Right ventricle myocardium superior (tissue), 1 donor: ENCODE measurements at regions not wholly inside any gene's neighbourhood (a gene's known extent, or its start where the extent isn't known, plus 50 kb on each side); places are given as distances from the start of the nearest gene placed in this dataset.

Experiments used
- ATAC-seq: fragments of 200-7000 bp; cut with Tn5 transposase; one replicate; pipeline ENCODE4 v1.9.1; 2020; ENCODE audit warnings: mild to moderate bottlenecking; ENCODE audit not compliant: poor library complexity
- DNase-seq: peaks from one replicate; pipeline ENCODE4 v3.0.0-alpha.2; 2020
- intact Hi-C: fragments of 100-400 bp; cut with DNase I; formaldehyde crosslinking; loops from one replicate; pipeline ENCODE4 v1.11.2; 2022
- donor health status: DM: no; HTN: yes; CAD: no; lungs with severe emphysema.

- DNase-seq, result no peak
- no peak for ATAC-seq
- intact Hi-C loops, result loop anchor here (10.0 kb wide), 1 partner anchor 90 kb away; no protein-coding TSS in a partner anchor
Observed at GRCh38 chr3:72244396-72244795, 459.4 kb upstream of the PROK2 start.

- DNase-seq, result no peak
- intact Hi-C loops, result loop anchor here (10.0 kb wide), 1 partner anchor 88 kb away; no protein-coding TSS in a partner anchor
- no peak for ATAC-seq
Observed at GRCh38 chr3:72242326-72242725, 457.4 kb upstream of the PROK2 start.

DNA sequence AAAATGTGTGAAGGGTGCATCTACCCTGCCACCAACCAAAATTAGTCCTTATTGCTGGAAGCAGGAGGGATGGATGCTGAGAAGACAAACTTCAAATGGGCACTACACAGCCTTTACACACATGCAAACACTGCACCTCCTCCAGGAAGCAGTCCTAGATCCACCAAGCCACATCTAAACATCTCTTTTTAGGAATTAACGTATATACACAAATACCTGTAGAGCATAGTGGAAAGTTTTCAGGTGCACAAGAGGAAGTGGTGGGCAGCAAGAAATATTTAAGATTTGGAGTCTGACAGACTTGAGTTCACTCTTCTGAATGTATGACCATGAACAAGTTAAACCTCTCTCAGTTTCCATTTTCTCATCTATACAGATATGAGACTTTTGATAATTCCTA is 456.6 kb upstream of the PROK2 start:
- intact Hi-C loops, result loop anchor here (10.0 kb wide), 1 partner anchor 87 kb away; no protein-coding TSS in a partner anchor
- DNase-seq, result no peak
- no peak for ATAC-seq

DNA sequence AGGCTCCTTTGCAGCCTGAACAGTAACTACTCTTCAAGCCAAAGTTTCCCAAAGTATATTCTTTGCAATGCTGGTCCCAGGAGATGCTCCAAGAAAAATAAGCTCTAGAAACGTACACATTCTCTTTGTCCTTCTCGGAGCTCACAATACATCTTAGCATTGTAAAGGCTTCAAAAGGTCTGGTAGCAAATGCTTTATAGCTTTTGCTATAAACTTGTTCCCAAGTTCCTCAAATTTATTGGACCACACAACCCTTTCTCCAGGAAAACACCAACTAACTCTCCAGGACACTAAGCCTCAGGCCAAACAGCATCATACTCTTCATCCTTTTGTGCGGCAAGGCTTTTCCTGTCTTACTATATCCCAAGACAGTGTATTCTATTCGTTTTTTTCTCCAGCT is 455.6 kb upstream of the PROK2 start:
- ATAC-seq (no peak), DNase-seq (no peak)
- intact Hi-C loops, result loop anchor here (10.0 kb wide), 1 partner anchor 86 kb away; no protein-coding TSS in a partner anchor

GRCh38 chr3:72238801-72239200 is 453.9 kb upstream of the PROK2 start:
- no peak for ATAC-seq
- DNase-seq, result no peak
- intact Hi-C loops, result no loop called here

GRCh38 chr3:72238010-72238691 is 453.2 kb upstream of the PROK2 start:
- intact Hi-C loops, result no loop called here
- ATAC-seq (no peak), DNase-seq (no peak)

DNA sequence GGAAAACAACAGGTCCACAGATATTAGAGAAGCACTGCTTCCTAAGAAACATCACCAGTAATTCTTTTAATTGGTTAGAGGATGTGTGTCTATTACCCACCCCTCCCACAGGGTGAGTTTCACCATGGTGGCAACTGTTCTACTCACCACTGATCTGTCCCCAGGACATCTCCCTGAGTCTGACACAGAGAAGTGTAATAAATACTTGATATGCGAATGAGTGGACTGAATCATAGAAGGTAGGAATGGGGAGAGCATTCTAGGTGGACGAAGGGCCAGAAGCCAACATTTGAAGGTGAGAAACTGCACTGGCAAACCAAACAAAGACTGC is 452.7 kb upstream of the PROK2 start:
- intact Hi-C loops, result no loop called here
- ATAC-seq, result no peak
- DNase-seq, result no peak

DNA sequence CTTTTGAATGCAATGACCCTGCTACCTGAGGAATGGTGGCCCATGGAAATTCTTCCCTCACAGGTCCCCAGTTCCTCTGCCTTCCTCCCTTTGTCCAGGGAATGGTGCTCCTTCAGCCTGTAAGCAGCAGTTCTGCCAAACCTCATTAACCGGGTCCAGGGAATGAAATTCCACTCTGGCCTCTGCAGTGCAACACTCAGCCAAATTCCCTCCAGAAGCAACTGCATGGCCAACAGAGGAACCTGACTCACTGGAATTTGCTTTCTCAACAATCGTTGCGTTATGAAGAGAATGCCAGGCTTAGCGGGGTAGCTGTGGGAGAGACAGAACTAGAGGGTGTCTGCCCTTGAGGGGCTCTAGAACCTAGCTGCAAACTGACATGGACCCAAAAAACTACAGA is 449.4 kb upstream of the PROK2 start:
- intact Hi-C loops, result no loop called here
- peak; percentile 88 for ATAC-seq
- DNase-seq, result no peak

DNA sequence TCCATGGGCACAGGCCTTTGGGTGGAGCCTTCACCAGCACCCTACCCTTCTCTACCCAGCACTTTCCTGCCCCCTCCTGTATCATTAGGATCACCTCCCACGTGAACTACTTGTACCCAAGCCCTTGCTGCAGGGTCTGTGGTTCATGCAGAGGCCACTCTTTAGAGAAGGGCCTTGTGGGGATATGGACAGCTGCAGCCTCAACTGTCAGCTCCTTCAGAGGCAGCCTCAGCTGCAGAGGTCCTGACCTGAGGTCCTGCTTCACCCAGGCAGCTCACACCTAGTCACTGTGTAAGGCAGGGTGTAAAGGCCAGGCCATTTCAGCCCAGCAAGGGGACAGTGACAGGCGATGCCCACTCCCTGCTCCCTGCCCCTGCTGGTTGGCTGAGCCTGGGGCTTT is 448.6 kb upstream of the PROK2 start:
- DNase-seq, result no peak
- no peak for ATAC-seq
- intact Hi-C loops, result no loop called here

DNA sequence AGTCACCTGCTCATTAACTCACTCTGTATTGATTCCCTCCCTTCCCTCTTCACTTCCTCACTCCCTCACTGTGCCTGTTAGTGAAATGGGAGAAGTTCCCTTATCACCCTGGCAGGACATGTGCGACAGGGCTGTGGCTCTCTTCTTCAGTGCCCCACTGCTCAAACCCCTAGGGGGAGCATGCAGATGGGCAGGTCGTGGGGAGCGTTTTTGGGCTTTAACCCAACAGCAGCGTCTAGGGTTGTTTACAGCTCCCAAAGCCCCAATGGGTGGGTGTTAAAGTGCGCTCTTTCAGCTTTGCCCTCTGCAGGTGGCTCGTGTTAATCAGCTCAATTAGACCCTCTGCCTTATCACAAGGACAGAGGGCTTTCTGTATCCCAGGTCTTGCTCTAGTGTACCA is 447.8 kb upstream of the PROK2 start:
- no peak for ATAC-seq
- intact Hi-C loops, result no loop called here

GRCh38 chr3:72232331-72232730 is 447.4 kb upstream of the PROK2 start:
- ATAC-seq (no peak), DNase-seq (no peak)
- intact Hi-C loops, result no loop called here

More for the DNA sequence above, 447.8 kb upstream of the PROK2 start:
- no peak for DNase-seq

DNA sequence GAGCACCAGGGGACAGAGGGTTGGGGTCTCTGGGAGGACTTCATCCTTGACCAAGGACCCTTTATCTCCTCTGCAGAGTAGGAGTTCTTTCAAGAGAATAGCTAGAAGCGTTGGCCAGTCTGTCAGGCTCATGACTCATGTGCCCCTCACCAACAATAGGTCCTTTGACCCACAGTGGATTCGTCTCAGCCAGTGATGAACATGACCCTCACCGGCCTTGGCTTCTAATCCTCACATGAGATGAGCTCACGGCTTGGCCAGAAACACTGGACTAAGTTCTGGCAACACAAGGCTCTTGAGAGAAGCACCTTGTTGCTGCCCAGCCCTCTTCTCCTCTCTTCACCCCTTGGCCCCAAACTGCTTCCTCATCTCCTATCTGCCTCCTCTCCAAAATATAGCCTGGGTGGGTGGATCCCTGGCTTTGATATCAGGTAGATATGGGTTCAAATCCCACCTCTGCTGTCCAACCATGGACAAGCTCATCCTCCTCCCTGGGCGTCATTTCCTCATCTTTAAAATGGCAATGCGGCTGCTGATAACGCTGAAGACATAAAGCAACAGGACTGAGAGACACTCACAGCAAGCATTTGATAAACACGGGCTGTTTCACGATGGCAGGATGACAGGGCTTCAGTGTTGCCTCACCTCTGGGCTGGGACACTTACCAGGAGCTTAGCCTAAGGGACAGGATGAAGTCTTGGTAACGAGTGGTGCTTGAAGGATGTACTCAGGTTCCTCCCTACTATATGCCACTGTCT is 446.7 kb upstream of the PROK2 start:
- intact Hi-C loops, result no loop called here

DNA sequence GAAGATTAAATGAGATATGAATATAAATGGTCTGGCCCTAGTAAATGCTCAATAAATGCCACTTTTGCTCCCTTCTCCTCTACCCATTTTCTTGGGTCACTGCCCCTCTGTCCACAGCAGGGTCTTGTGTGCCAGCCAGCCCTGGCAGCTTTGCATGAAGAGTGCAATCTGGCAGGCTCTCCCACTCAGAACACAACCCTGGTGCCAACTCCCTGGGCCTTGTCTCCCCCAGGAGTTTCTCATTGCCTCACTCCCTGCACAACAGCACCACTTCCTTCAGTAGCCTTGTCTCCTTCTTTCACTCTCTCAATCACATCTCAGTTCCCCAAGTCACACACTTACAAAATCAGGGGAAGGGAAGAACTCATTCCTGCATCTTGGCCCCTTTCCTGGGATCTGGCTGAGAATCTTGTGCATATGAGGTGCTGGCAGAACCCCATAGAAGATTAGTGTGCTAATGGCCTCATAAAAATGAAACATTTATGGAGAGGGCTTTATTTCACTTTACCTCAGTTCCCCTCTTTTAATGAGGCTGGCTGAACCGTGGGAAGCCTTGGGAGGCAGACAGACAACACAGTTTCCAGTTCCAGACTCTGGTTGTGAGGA is 445.9 kb upstream of the PROK2 start:
- ATAC-seq (no peak), DNase-seq (no peak)
- intact Hi-C loops, result no loop called here

More for the DNA sequence above, 446.7 kb upstream of the PROK2 start:
- DNase-seq (no peak), ATAC-seq (no peak)

- DNase-seq (no peak), ATAC-seq (no peak)
- intact Hi-C loops, result no loop called here
Observed at GRCh38 chr3:72229952-72230351, 445.0 kb upstream of the PROK2 start.

GRCh38 chr3:72227486-72228070 is 442.6 kb upstream of the PROK2 start:
- ATAC-seq (no peak), DNase-seq (no peak)
- intact Hi-C loops, result no loop called here

GRCh38 chr3:72224804-72225509 is 440.0 kb upstream of the PROK2 start:
- intact Hi-C loops, result no loop called here
- DNase-seq (no peak), ATAC-seq (no peak)

DNA sequence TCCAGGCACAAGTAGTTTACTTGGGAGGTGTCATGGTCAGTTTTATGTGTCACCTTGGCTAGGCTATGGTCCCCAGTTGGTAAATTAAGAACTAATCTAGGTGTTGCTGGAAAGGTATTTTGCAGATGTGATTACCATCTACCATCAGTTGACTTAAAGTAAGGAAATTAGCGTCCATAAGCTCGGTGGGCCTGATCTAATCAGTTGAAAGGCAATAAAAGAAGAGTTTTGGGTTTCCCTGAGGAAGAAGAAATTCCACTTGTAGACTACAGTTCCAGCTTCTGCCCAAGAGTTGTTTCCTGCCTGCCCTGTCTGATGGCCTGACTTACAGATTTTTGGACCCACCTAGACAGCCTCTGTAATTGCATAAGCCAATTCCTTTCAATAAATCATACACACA is 438.7 kb upstream of the PROK2 start:
- ATAC-seq (no peak), DNase-seq (no peak)
- intact Hi-C loops, result no loop called here

- peak; percentile 83 for ATAC-seq
- intact Hi-C loops, result no loop called here
- DNase-seq, result no peak
Observed at GRCh38 chr3:72223116-72223515, 438.2 kb upstream of the PROK2 start.

- DNase-seq, result no peak
- no peak for ATAC-seq
Observed at GRCh38 chr3:72222410-72222809, 437.5 kb upstream of the PROK2 start.

More at GRCh38 chr3:72222410-72222809, 437.5 kb upstream of the PROK2 start:
- intact Hi-C loops, result no loop called here
